ENCODE measurements at regions not wholly inside any gene's neighbourhood (a gene's known extent, or its start where the extent isn't known, plus 50 kb on each side); places are given as distances from the start of the nearest gene placed in this dataset.

- Mint-ChIP-seq H3K36me3 (ENCODE audit: low read depth) (no peaks in the 10 kb centered on the region), H3K27ac (no peak overlapping the region), H3K4me3 (no peak overlapping the region), H3K9me3 (no peaks in the 10 kb centered on the region), H3K27me3 (ENCODE audit: insufficient read depth, low read depth, poor library complexity) (no peaks in the 10 kb centered on the region), H3K4me1 (no peaks in the 10 kb centered on the region)
- Histone ChIP-seq H2AFZ (no peak overlapping the region), H3K36me3 (ENCODE audit: insufficient read depth) (no peaks in the 10 kb centered on the region), H3K27me3 (ENCODE audit: insufficient read depth) (no peaks in the 10 kb centered on the region), H3K79me2 (replicated peaks; ENCODE audit: insufficient read depth) (no peaks in the 10 kb centered on the region), H3K9me2 (ENCODE audit: insufficient read depth) (no peaks in the 10 kb centered on the region), H4K20me1 (replicated peaks; ENCODE audit: insufficient read depth) (no peaks in the 10 kb centered on the region), H3K4me3 (no peak overlapping the region), H3K4me2 (no peak overlapping the region), H3F3A (replicated peaks; ENCODE audit: low read depth) (no peaks in the 10 kb centered on the region), H3K27ac (ENCODE audit: low read depth) (no peak overlapping the region), H3K4me1 (ENCODE audit: insufficient read depth) (no peaks in the 10 kb centered on the region)
- no peak for TF ChIP-seq CREB1 (CRISPR knock-in tag; IDR thresholded peaks at IDR 0.05; ENCODE audit: low read depth)
- no peak for TF ChIP-seq EZH2phosphoT487 (IDR thresholded peaks at IDR 0.05; ENCODE audit: unreplicated experiment)
- TF ChIP-seq ZNF462 (CRISPR knock-in tag; IDR thresholded peaks at IDR 0.05) = no peak
- no peak for TF ChIP-seq ZNF331 (CRISPR knock-in tag; IDR thresholded peaks at IDR 0.05; ENCODE audit: low read depth)
- TF ChIP-seq POLR2AphosphoS5 (IDR thresholded peaks at IDR 0.05; ENCODE audit: low read depth) = no peak
- no peak for TF ChIP-seq REST (IDR thresholded peaks at IDR 0.05; ENCODE audit: unreplicated experiment)
- no peak for TF ChIP-seq CTCF (conservative IDR thresholded peaks at IDR 0.05; ENCODE audit: low read depth in 2 of 2)
- no peak for TF ChIP-seq STAT1 (IDR thresholded peaks at IDR 0.05; ENCODE audit: unreplicated experiment)
- no peak for TF ChIP-seq NANOG (IDR thresholded peaks at IDR 0.05; ENCODE audit: borderline replicate concordance)
- no peak for TF ChIP-seq EZH2 (IDR thresholded peaks at IDR 0.05; ENCODE audit: low read depth, unreplicated experiment)
- no peak for TF ChIP-seq JUNB (IDR thresholded peaks at IDR 0.05; ENCODE audit: unreplicated experiment)
- no peak for TF ChIP-seq ZNF114 (CRISPR knock-in tag; IDR thresholded peaks at IDR 0.05)
- no peak for TF ChIP-seq ETS1 (IDR thresholded peaks at IDR 0.05)
- ATAC-seq (no peak), DNase-seq (ENCODE audit: low spot score) (no peak)
These were observed 292.4 kb downstream of the SLC7A11 start for GRCh38 chr4:137949746-137950145.
